Hypothalamus (tissue), 51 donors: ENCODE measurements at regions not wholly inside any gene's neighbourhood (a gene's known extent, or its start where the extent isn't known, plus 50 kb on each side); places are given as distances from the start of the nearest gene placed in this dataset.

Source experiments
- DNase-seq, 51 donors: peaks; one replicate each; lab custom pipeline; 2025; lab: John Stamatoyannopoulos, UW

DNA sequence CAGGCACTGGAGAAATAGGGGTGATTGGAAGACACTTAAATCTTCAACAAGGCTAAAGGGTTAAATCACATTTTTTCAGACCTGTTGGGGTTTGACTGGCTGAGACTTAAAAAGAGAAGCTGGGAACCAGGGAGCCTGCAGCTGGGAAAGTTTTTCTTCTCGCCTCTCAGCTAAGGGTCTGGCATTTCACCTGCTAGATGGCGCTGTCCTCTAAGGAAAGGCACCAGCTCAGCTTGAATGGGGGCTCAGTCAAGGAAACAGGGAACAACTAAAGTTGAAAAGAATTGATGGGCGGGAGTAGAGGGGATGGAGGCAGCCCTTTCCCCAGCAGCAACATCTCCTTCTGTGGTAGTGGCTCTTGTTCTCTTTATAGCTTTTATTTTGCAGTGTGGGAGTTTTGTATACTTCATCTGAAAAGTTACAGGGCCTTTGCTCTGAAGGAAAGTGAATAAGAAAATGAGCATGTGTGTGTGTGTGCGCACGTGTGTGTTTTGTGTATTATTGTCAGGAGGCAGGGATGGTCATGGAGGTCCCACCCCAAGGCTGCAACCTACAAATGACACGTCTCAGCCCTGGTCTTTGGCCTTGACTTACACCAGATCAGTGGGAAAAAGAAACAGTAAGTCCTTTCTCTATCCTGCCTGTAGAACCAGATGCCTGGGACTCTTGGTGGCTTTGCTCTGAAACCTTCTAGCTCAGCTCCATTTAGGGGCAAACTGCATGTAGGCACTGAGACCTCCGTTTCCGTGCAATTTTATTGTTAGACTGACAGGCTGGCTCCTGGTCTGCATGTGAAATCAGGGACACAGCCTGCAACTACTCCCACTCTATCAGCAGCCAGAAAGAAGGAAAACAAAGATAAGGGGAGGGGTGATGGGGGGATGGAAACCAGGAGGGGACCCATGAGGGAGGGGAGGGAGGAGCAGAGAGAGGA lies 316.2 kb upstream of the CLINT1 start:
- DNase-seq, result peak in 47 of 51 donors; percentile 1 to 75 (median 28)

GRCh38 chr5:158174026-158174425 lies 315.1 kb upstream of the CLINT1 start:
- no peak for DNase-seq

DNA sequence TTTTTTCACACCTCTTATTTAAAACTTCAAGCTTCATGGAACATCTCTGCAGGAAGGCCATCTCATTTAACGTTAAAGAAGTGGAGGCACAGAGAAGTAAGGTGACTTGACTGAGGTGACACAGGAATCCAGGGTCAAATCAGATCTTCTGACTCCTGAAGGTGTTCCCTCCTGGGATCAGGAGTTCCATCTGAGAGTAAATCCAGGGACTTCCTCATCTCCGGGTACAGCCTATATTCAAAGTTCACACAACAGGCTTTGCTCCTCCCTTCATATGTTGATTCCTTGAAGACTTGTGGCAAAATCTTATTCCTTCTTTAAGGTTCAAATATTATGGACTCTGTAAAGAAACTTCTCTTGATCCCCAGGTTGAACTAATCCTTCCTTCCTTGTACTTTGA lies 313.1 kb upstream of the CLINT1 start:
- DNase-seq, result no peak

- DNase-seq, result no peak
Observed at GRCh38 chr5:158170534-158170933, 311.6 kb upstream of the CLINT1 start.

- no peak for DNase-seq
Observed at GRCh38 chr5:158170060-158170459, 311.1 kb upstream of the CLINT1 start.

- DNase-seq, result no peak
Observed at GRCh38 chr5:158166424-158166823, 307.5 kb upstream of the CLINT1 start.

DNA sequence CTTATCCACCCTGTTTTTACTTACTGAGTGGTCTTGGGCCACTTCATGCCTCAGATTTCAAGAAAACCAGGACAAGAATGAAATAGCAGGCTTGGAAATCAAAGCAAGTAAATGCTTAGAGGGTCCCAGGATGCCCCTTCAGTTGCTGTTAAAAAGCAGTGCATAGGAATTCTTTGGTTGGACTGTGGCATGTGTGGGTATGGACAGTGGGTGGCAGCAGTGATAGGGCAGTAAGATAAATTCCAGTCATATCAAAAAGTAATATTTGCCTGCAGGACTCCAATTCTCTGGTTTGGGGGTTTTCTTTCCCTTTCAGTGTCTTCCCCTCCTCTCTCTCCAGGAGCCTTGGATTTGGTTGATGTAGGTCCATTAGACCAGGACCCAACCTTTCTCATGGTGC lies 306.7 kb upstream of the CLINT1 start:
- no peak for DNase-seq

- DNase-seq, result no peak
Observed at GRCh38 chr5:158164296-158165047, 305.5 kb upstream of the CLINT1 start.

DNA sequence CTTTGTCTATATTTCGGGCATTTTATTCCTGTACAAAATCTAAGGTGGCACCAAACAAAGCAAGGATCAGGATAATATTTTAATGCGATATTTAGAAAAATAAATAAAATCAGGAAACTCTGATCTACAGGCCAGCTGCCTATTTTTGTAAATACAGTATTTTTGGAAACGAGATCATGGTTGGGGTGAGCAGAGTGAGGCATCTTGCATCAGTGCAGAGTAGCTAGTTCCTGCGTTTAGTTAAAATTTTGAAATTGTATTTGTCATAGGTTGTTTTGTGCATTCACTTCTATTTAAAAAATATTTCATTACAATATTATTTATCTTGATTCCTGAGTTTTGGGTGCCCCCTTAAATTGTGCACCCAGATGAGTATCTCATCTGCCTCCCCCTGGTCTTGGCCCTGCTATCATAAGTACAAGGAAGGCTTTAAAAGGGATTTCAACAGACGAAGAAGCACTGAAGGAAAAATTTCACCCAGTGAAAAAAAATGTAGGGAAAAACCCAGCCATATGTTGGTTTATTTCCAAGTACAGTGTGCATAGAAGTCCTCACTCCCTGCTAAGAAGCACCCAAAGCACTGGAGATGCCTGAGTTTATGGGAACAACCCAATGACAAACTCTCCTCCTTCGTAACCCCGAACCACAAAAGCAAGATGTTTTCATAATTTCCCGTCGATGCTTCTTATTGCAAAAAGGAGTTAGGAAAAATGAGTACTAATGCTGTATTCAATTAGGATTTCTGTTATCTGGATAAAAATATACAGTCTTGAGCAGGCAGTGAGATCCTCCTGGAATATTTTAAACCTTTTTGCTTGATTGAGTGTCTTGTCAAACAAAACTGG lies 304.7 kb upstream of the CLINT1 start:
- DNase-seq, result no peak

- DNase-seq, result no peak
Observed at GRCh38 chr5:158162479-158163034, 303.6 kb upstream of the CLINT1 start.

- DNase-seq, result no peak
Observed at GRCh38 chr5:158162026-158162425, 303.1 kb upstream of the CLINT1 start.

- no peak for DNase-seq
Observed at GRCh38 chr5:158159621-158160020, 300.7 kb upstream of the CLINT1 start.

DNA sequence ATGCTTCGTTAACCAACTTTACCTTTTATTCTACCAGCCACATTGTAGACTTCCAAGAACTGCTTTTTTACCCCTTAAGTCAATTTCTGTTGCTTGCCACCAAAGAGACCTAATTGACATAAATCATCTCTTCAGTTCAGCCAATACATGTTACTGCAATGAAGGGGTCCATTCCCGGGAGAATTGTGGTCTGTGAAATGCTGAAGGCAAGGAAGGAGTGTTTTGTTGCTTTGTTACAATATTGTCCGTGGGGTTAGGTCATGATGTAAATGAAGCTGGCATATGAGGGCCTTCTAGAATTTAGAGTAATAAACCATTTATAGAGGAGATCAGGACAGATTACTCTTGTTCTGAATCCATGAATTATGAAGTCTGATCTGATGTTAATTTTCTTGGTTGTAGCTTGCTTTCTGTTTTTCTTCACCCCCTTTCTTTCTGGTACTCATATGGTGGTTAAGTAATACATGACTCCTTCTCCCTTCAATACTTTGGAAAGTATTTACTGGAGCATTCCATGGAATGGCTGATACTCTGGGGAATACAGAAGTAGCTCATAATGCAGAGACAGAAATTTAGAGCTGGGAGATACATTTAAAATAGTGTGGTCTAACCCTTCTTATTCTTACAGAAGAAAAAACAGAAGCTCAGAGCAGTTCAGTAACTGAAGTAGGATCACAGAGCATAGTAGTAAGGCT lies 297.0 kb upstream of the CLINT1 start:
- DNase-seq, result no peak

DNA sequence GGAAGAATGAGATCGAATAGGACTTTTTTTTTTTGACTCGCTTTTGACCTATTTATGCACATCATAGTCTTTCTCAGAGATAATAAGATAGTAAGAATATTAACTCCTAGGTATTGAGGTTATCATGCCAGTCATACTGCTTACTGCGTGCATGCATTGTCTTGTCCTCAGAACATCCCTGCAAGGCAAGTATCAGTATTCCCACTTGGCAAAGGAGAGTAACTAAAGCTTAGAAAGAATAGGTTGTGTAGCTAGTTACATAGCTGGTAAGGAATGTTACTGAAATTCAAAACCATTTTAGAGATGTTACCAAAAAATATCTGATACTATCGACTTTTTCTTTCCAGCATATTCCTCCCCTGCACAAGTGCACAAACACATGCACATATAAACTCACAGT lies 296.1 kb upstream of the CLINT1 start:
- no peak for DNase-seq

GRCh38 chr5:158154226-158155005 lies 295.5 kb upstream of the CLINT1 start:
- no peak for DNase-seq

- DNase-seq, result no peak
Observed at GRCh38 chr5:158153508-158153907, 294.6 kb upstream of the CLINT1 start.

- DNase-seq, result no peak
Observed at GRCh38 chr5:158152136-158152535, 293.2 kb upstream of the CLINT1 start.

- no peak for DNase-seq
Observed at GRCh38 chr5:158147227-158147626, 288.3 kb upstream of the CLINT1 start.

GRCh38 chr5:158145827-158146226 lies 286.9 kb upstream of the CLINT1 start:
- DNase-seq, result no peak
